H1 (cell line): ENCODE measurements at regions not wholly inside any gene's neighbourhood (a gene's known extent, or its start where the extent isn't known, plus 50 kb on each side); places are given as distances from the start of the nearest gene placed in this dataset.

Experiments used
- ASH2L ChIP-seq: fragments of 200-600, 300-600 bp; sonication (generic); IDR thresholded peaks from one replicate; pipeline ENCODE4 v1.7.1; 2017; ENCODE audit warnings: low read length
- CEBPB ChIP-seq: IDR thresholded peaks from 2 replicates; pipeline ENCODE4 v1.6.1; 2012; ENCODE audit warnings: low read depth, low read length
- CHD2 ChIP-seq: IDR thresholded peaks from 2 replicates; pipeline ENCODE4 v1.6.1; 2012; ENCODE audit warnings: low read length, improper control_type of control experiment
- CREB1 ChIP-seq: IDR thresholded peaks from 2 replicates; pipeline ENCODE4 v1.6.1; 2012; ENCODE audit warnings: inconsistent platforms
- EGR1 ChIP-seq: IDR thresholded peaks from 2 replicates; pipeline ENCODE4 v1.6.1; 2011; ENCODE audit warnings: low read depth, low read length, borderline replicate concordance
- EP300 ChIP-seq, 2 experiments: IDR thresholded peaks; 1 replicate in 1 of 2; 2 replicates in 1 of 2; pipeline ENCODE4 v1.6.1; 2011 to 2012; ENCODE audit warnings: low read depth in 2 of 2, low read length in 2 of 2, mild to moderate bottlenecking in 2 of 2, borderline replicate concordance in 1 of 2, inconsistent platforms in 1 of 2, moderate library complexity in 1 of 2
- GTF2F1 ChIP-seq: IDR thresholded peaks from 2 replicates; pipeline ENCODE4 v1.6.1; 2012; ENCODE audit warnings: low read depth, low read length, improper control_type of control experiment, borderline replicate concordance
- HDAC2 ChIP-seq, 2 experiments: fragments of 300-600 bp in 1 of 2; sonication (generic) in 1 of 2; IDR thresholded peaks; 2 replicates each; pipeline ENCODE4 v1.6.1; 2011 to 2012; ENCODE audit warnings: low read depth in 2 of 2, low read length in 2 of 2, mild to moderate bottlenecking in 2 of 2, moderate library complexity in 2 of 2, borderline replicate concordance in 1 of 2, inconsistent platforms in 1 of 2
- KDM1A ChIP-seq: fragments of 200-600, 300-600 bp; sonication (generic); IDR thresholded peaks from 2 replicates; pipeline ENCODE4 v1.7.1; 2016; ENCODE audit warnings: mild to moderate bottlenecking, low read length, borderline replicate concordance
- KDM5A ChIP-seq: fragments of 200-600 bp; IDR thresholded peaks from 2 replicates; pipeline ENCODE4 v1.7.1; 2012; ENCODE audit warnings: mild to moderate bottlenecking, low read length, inconsistent platforms, mixed read lengths
- MAFK ChIP-seq: IDR thresholded peaks from 2 replicates; pipeline ENCODE4 v1.6.1; 2012; ENCODE audit warnings: low read depth, mild to moderate bottlenecking, improper control_type of control experiment, low read length
- MAX ChIP-seq: IDR thresholded peaks from 2 replicates; pipeline ENCODE4 v1.6.1; 2012; ENCODE audit warnings: inconsistent platforms
- NRF1 ChIP-seq: IDR thresholded peaks from 2 replicates; pipeline ENCODE4 v1.6.1; 2011; ENCODE audit warnings: mild to moderate bottlenecking, low read depth, low read length, improper control_type of control experiment
- PHF8 ChIP-seq: fragments of 200-600 bp; sonication (generic); conservative IDR thresholded peaks from 2 replicates; pipeline ENCODE4 v1.7.1; 2012; ENCODE audit warnings: low read depth, mild to moderate bottlenecking, inconsistent platforms, low read length, moderate library complexity
- POU5F1 ChIP-seq: IDR thresholded peaks from 2 replicates; pipeline ENCODE4 v1.6.1; 2011; ENCODE audit warnings: low read depth, mild to moderate bottlenecking, low read length, moderate library complexity
- RNF2 ChIP-seq: fragments of 200-900, 300-1000 bp; sonication (generic); IDR thresholded peaks from 2 replicates; pipeline ENCODE4 v1.7.1; 2016; ENCODE audit warnings: borderline replicate concordance, low read depth, mild to moderate bottlenecking, antibody characterized with exemption, low read length; ENCODE audit not compliant: poor library complexity, severe bottlenecking; ENCODE audit errors: missing control alignments
- RXRA ChIP-seq: IDR thresholded peaks from 2 replicates; pipeline ENCODE4 v1.6.1; 2011; ENCODE audit warnings: low read depth, mild to moderate bottlenecking, low read length, moderate library complexity; ENCODE audit not compliant: insufficient read depth
- SIRT6 ChIP-seq: IDR thresholded peaks from one replicate; pipeline ENCODE4 v1.7.1; 2012; ENCODE audit warnings: low read length, inconsistent platforms
- SP1 ChIP-seq: IDR thresholded peaks from 2 replicates; pipeline ENCODE4 v1.6.1; 2011; ENCODE audit warnings: low read depth, low read length
- SRF ChIP-seq: IDR thresholded peaks from 2 replicates; pipeline ENCODE4 v1.6.1; 2011; ENCODE audit warnings: mild to moderate bottlenecking, low read depth, low read length, moderate library complexity
- TAF1 ChIP-seq: IDR thresholded peaks from 2 replicates; pipeline ENCODE4 v1.6.1; 2011; ENCODE audit warnings: mild to moderate bottlenecking, low read depth, low read length
- TAF7 ChIP-seq: optimal IDR thresholded peaks from 2 replicates; pipeline ENCODE3; 2011; ENCODE audit warnings: low read depth, mild to moderate bottlenecking, inconsistent platforms, low read length, moderate library complexity, borderline replicate concordance
- TBP ChIP-seq: IDR thresholded peaks from 2 replicates; pipeline ENCODE4 v1.6.1; 2011; ENCODE audit warnings: low read depth, low read length, improper control_type of control experiment
- YY1 ChIP-seq: IDR thresholded peaks from 2 replicates; pipeline ENCODE4 v1.6.1; 2011; ENCODE audit warnings: low read depth, mild to moderate bottlenecking, low read length
- ZNF274 ChIP-seq: IDR thresholded peaks from 2 replicates; pipeline ENCODE4 v1.7.0; 2012; ENCODE audit warnings: low read length, borderline replicate concordance; ENCODE audit errors: extremely low read depth
- TF ChIP-seq, protein P1 (sequence below): IDR thresholded peaks from 2 replicates; pipeline ENCODE4 v1.6.1; 2012; ENCODE audit warnings: low read length, inconsistent platforms

DNA sequence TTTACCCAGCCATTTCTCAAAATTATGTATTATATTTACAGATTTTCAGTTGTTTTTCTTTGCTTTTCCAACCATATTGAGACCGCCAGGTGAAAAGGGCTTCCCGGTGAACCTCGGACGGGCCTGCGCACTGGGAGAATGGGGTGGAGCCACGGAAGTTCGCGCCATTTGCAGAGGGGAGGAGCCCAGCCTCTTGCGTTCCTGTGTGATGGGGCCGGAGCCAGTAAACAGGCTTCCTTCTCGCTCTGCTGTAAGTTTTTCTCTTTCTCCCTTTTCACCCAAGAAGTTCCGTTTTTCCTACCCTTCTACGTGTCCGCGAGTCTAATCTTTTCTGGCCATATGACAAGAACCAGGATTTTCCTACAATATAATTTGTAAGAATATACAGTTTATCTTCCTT lies 1108.8 kb upstream of the SEL1L start (continued):
- no peak for TF ChIP-seq CEBPB
- TF ChIP-seq PHF8: peak; percentile 50
- no peak for TF ChIP-seq SP1
- TF ChIP-seq YY1: peak; percentile 70
- no peak for TF ChIP-seq CREB1
- peak; percentile 43; the same call in 1 of the 2 replicates for TF ChIP-seq NRF1
- no peak for TF ChIP-seq EP300 (IDR thresholded peaks at IDR 0.05; ENCODE audit: borderline replicate concordance in 1 of 2, low read depth in 2 of 2, low read length in 2 of 2)
- no peak for TF ChIP-seq HDAC2 (IDR thresholded peaks at IDR 0.05; ENCODE audit: borderline replicate concordance in 1 of 2, low read depth in 2 of 2, low read length in 2 of 2)
- TF ChIP-seq TAF1: peak; percentile 90
- TF ChIP-seq TAF7: no peak
- no peak for TF ChIP-seq CHD2
- no peak for TF ChIP-seq EGR1
- no peak for TF ChIP-seq POU5F1
- TF ChIP-seq GTF2F1: no peak
- no peak for TF ChIP-seq SRF
- no peak for TF ChIP-seq MAFK
- peak; percentile 52; the same call in 1 of the 2 replicates for TF ChIP-seq TBP
- TF ChIP-seq, protein P1, sequence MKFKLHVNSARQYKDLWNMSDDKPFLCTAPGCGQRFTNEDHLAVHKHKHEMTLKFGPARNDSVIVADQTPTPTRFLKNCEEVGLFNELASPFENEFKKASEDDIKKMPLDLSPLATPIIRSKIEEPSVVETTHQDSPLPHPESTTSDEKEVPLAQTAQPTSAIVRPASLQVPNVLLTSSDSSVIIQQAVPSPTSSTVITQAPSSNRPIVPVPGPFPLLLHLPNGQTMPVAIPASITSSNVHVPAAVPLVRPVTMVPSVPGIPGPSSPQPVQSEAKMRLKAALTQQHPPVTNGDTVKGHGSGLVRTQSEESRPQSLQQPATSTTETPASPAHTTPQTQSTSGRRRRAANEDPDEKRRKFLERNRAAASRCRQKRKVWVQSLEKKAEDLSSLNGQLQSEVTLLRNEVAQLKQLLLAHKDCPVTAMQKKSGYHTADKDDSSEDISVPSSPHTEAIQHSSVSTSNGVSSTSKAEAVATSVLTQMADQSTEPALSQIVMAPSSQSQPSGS: no peak
- no peak for TF ChIP-seq KDM1A
- no peak for TF ChIP-seq MAX
- TF ChIP-seq ZNF274: no peak
- TF ChIP-seq ASH2L: no peak
- no peak for TF ChIP-seq SIRT6
- no peak for TF ChIP-seq KDM5A
- no peak for TF ChIP-seq RXRA
- TF ChIP-seq RNF2: no peak
